Psoas muscle (tissue), 7 donors: ENCODE measurements at regions not wholly inside any gene's neighbourhood (a gene's known extent, or its start where the extent isn't known, plus 50 kb on each side); places are given as distances from the start of the nearest gene placed in this dataset.

Experiments
- ATAC-seq, 4 donors: fragments of 200-7000 bp; cut with Tn5 transposase; one replicate each; pipeline ENCODE4 v1.9.1; 2020; ENCODE audit warnings: moderate library complexity in 3 of 4, mild to moderate bottlenecking in 2 of 4
- DNase-seq, 2 donors: peaks; one replicate each; pipeline ENCODE4 v3.0.0-alpha.2; 2020
- H3K27ac ChIP-seq: fragments of 200-600 bp; one replicate; pipeline ENCODE4 v1.8.0; 2022
- H3K27me3 ChIP-seq, 3 donors: fragments of 200-600 bp in 1 of 3; one replicate each; pipeline versions ENCODE4 v1.6.1 to v1.8.0; 2013 to 2022; ENCODE audit warnings: low read length in 2 of 3, mild to moderate bottlenecking in 2 of 3, moderate library complexity in 1 of 3; ENCODE audit not compliant: insufficient read depth in 3 of 3
- H3K36me3 ChIP-seq, 2 donors: fragments of 200-600 bp in 1 of 2; one replicate each; pipeline versions ENCODE4 v1.6.1 to v1.8.0; 2013 to 2022; ENCODE audit warnings: low read depth in 1 of 2, mild to moderate bottlenecking in 1 of 2, moderate library complexity in 1 of 2; ENCODE audit not compliant: insufficient read depth in 1 of 2
- H3K4me1 ChIP-seq: fragments of 200-600 bp; one replicate; pipeline ENCODE4 v1.8.0; 2022
- H3K4me3 ChIP-seq: fragments of 200-600 bp; one replicate; pipeline ENCODE4 v1.8.0; 2022; ENCODE audit warnings: mild to moderate bottlenecking
- H3K9me3 ChIP-seq: fragments of 200-600 bp; one replicate; pipeline ENCODE4 v1.8.0; 2022
- WGBS, 3 donors: extraction: QIAGEN DNeasy Blood & Tissue Kit; methylation state at CpG; one replicate each; pipeline versions ENCODE4 v1.1.6 to v1.1.7; 2013; 5-methylcytosine and 5-hydroxymethylcytosine counted together
- intact Hi-C, 2 donors: fragments of 100-400 bp; cut with DNase I; formaldehyde crosslinking; loops; one replicate each; pipeline versions ENCODE4 v1.11.0 to v1.14.2; 2022
- TF ChIP-seq, protein P1 (sequence below): fragments of 200-600 bp; IDR thresholded peaks from one replicate; pipeline ENCODE4 v1.8.0; 2022; ENCODE audit warnings: antibody characterized with exemption
- donor health status: healthy with polysubstance abuse.
- donor health status: DM: no; HTN: no; CAD: no; lungs with moderate emphysema.
- donor health status: Bipolar disorder and iron deficiency.
- donor health status: healthy.
- donor health status: DM: yes; HTN: yes; CAD: no.
- donor health status: DM: no; HTN: no; CAD: no.
- donor health status: DM: yes; HTN: yes; CAD: no.

DNA sequence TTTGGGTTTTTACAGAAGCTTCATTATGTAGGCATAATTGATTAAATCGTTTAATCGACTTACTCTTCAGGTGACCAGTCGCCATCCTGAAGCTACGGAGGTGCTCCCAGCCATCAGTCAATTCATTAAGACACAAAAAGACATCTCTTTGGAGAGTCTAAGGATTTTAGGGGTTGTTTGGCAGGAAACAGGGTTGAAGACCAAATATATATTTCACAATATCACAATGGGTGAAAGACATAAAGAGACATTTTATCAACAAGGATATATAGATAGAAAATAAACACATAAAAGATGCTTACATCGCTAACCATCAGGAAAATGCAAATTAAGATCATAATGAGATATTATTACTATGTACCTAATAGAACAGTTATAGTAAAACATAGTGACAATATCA is 104.0 kb upstream of the SIRPG start:
- Histone ChIP-seq H3K4me3 (no peak overlapping the region), H3K36me3 (no peaks in the 10 kb centered on the region), H3K4me1 (no peaks in the 10 kb centered on the region), H3K27me3 (peaks cover 0 to 2% (median 0%) of the 10 kb centered on the region in 3 donors), H3K9me3 (no peaks in the 10 kb centered on the region), H3K27ac (no peak overlapping the region)
- WGBS, 3 donors = 81 to 83% (median 81%) methylated on average over 5 of the region's 5 CpGs
- ATAC-seq = no peak
- intact Hi-C loops = loop anchor here in 1 of 2 donors (5.0 kb wide), 1 partner anchor 411 kb away; no protein-coding TSS in a partner anchor
- DNase-seq = no peak
- TF ChIP-seq, protein P1, sequence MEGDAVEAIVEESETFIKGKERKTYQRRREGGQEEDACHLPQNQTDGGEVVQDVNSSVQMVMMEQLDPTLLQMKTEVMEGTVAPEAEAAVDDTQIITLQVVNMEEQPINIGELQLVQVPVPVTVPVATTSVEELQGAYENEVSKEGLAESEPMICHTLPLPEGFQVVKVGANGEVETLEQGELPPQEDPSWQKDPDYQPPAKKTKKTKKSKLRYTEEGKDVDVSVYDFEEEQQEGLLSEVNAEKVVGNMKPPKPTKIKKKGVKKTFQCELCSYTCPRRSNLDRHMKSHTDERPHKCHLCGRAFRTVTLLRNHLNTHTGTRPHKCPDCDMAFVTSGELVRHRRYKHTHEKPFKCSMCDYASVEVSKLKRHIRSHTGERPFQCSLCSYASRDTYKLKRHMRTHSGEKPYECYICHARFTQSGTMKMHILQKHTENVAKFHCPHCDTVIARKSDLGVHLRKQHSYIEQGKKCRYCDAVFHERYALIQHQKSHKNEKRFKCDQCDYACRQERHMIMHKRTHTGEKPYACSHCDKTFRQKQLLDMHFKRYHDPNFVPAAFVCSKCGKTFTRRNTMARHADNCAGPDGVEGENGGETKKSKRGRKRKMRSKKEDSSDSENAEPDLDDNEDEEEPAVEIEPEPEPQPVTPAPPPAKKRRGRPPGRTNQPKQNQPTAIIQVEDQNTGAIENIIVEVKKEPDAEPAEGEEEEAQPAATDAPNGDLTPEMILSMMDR = no peak

DNA sequence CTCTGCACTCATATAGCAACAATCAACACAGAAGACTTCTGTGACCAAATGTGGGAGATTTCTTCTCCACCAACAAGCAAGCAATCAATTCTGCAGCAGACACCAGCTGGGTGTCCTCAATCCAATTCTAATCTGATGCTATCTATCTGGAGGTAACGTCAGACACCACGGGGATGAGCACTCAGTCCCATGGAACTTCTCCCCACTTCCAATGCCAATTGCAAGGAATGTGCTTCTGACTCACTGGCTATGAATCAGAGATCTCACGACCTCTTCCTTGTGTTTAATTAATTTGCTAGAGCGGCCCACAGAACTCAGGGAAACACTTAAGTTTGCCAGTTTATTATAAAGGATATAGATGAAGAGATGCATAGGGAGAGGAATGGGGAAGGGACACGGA is 103.5 kb upstream of the SIRPG start:
- no peak for DNase-seq
- no peak overlapping the region for H3K4me3 ChIP-seq
- peaks cover 0 to 2% (median 0%) of the 10 kb centered on the region in 3 donors for H3K27me3 ChIP-seq
- TF ChIP-seq, protein P1 = no peak
- no peaks in the 10 kb centered on the region for H3K9me3 ChIP-seq
- H3K27ac ChIP-seq = no peak overlapping the region
- no peaks in the 10 kb centered on the region for H3K36me3 ChIP-seq
- ATAC-seq = no peak
- H3K4me1 ChIP-seq = no peaks in the 10 kb centered on the region
- intact Hi-C loops = loop anchor here in 1 of 2 donors (5.0 kb wide), 1 partner anchor 411 kb away; no protein-coding TSS in a partner anchor
- WGBS, 3 donors = 54 to 57% (median 54%) methylated on average over 5 of the region's 5 CpGs

DNA sequence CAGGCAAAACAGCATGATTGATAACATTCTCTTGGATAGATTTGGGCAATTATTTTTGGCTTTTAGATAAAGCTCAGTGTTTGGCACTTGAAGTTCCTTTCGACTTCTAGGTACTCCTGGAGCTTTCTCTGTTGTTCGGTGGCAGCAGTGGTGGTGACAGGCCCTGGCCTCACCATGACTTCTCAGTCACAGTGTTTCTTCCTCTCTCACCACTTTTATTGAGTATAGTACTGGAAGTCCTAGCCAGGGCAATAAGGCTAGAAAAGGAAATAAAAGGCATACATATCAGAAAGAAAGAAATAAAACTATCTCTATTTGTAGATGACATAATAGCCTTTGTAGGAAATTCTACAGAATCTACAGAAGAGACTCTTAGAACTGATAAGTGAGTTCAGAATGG is 101.2 kb upstream of the SIRPG start:
- Histone ChIP-seq H3K9me3 (no peaks in the 10 kb centered on the region), H3K27ac (no peak overlapping the region), H3K27me3 (peaks cover 0 to 2% (median 0%) of the 10 kb centered on the region in 3 donors), H3K4me3 (no peak overlapping the region), H3K36me3 (no peaks in the 10 kb centered on the region), H3K4me1 (no peaks in the 10 kb centered on the region)
- DNase-seq = no peak
- WGBS, 3 donors = 83 to 87% (median 87%) methylated on average over 2 of the region's 2 CpGs
- intact Hi-C loops = no loop called here
- no peak for ATAC-seq
- TF ChIP-seq, protein P1 = no peak

DNA sequence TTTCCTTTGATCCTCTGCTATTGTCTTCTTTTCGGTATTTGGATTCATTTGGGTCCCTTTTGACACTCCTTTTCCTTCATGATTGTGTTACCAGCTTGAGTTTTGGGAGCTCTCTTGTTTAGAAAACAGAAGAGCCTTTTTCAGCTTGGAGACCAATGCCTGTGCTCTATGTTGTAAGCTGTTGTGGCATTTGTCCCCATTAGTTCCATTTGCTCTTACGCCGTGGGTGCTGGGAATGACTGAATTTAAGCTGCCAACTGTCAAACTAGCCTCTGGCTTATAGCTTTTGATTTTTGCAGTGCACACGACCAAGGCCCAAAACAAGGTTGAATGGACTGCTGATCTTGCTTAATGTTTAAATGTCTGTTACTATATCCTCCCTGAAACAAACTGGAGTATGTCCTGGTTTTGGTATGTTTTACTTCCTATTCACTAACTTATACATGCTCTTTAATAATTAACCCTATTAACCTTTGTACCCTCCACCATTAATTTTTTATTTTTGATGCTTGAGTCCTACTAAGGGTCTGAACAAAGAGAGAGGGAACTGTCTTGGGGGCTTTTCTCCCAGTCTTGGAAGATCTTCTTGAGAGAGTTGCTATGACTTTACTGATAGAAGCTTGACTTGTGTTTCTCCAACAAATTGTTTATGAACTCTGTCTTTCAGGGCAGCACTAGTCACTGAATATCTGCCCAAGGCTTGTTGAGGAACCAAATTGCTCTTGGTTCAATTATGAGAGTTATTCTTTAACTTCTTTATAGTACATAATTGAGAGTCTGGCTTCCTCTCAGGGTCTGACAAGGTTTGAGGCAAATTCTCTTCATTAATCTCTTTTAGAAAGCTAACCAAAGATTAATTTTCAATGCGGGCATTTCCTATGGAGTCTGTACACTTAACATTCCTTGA is 100.3 kb upstream of the SIRPG start:
- no peak for DNase-seq
- H3K4me3 ChIP-seq = no peak overlapping the region
- intact Hi-C loops = no loop called here
- H3K4me1 ChIP-seq = no peaks in the 10 kb centered on the region
- H3K27ac ChIP-seq = no peak overlapping the region
- ATAC-seq = no peak
- no peaks in the 10 kb centered on the region for H3K9me3 ChIP-seq
- H3K36me3 ChIP-seq = no peaks in the 10 kb centered on the region
- WGBS, 3 donors = 46 to 60% (median 49%) methylated on average over 5 of the region's 5 CpGs
- H3K27me3 ChIP-seq = peaks cover 0 to 2% (median 0%) of the 10 kb centered on the region in 3 donors
- TF ChIP-seq, protein P1 = no peak
